Liver (tissue), 8 donors: ENCODE measurements at regions not wholly inside any gene's neighbourhood (a gene's known extent, or its start where the extent isn't known, plus 50 kb on each side); places are given as distances from the start of the nearest gene placed in this dataset.
"Not testable (repeated sequence)": the region's sequence is repeated elsewhere in the genome, so short reads cannot be mapped to it uniquely, and the experiment has no call there.

Experiments
- DNase-seq: peaks from one replicate; pipeline ENCODE4 v3.0.0-alpha.2; 2017; ENCODE audit warnings: low spot score
- H3K27ac ChIP-seq, 2 donors: one replicate each; pipeline ENCODE4 v1.7.0; 2013; ENCODE audit warnings: inconsistent platforms in 2 of 2, low read length in 2 of 2, control low read depth in 1 of 2, low read depth in 1 of 2, mild to moderate bottlenecking in 1 of 2
- H3K27me3 ChIP-seq, 4 donors: one replicate each; pipeline versions ENCODE4 v1.6.1 to v1.7.0; 2013; ENCODE audit warnings: low read length in 3 of 4, inconsistent platforms in 1 of 4, mild to moderate bottlenecking in 1 of 4, moderate library complexity in 1 of 4; ENCODE audit not compliant: control insufficient read depth in 4 of 4, insufficient read depth in 4 of 4
- H3K36me3 ChIP-seq, 4 donors: one replicate each; pipeline versions ENCODE4 v1.6.1 to v1.7.0; 2013; ENCODE audit warnings: low read length in 3 of 4, mild to moderate bottlenecking in 3 of 4, low read depth in 1 of 4, moderate library complexity in 1 of 4; ENCODE audit not compliant: control insufficient read depth in 4 of 4, insufficient read depth in 3 of 4
- H3K4me1 ChIP-seq, 4 donors: one replicate each; pipeline versions ENCODE4 v1.6.1 to v1.7.0; 2013; ENCODE audit warnings: low read length in 3 of 4, mild to moderate bottlenecking in 3 of 4, moderate library complexity in 1 of 4; ENCODE audit not compliant: control insufficient read depth in 4 of 4, insufficient read depth in 4 of 4
- H3K4me3 ChIP-seq, 3 donors: one replicate each; pipeline versions ENCODE4 v1.6.1 to v1.7.0; 2013; ENCODE audit warnings: low read length in 3 of 3, control low read depth in 1 of 3, low read depth in 1 of 3, mild to moderate bottlenecking in 1 of 3
- H3K9ac ChIP-seq, 2 donors: one replicate each; pipeline ENCODE4 v1.7.0; 2013; ENCODE audit warnings: low read length in 2 of 2, mild to moderate bottlenecking in 2 of 2, moderate library complexity in 2 of 2, control low read depth in 1 of 2, low read depth in 1 of 2
- H3K9me3 ChIP-seq, 4 donors: one replicate each; pipeline versions ENCODE4 v1.6.1 to v1.7.0; 2013; ENCODE audit warnings: low read length in 3 of 4; ENCODE audit not compliant: control insufficient read depth in 4 of 4
- ATF3 ChIP-seq: IDR thresholded peaks from 2 replicates; pipeline ENCODE4 v1.6.1; 2016; ENCODE audit warnings: antibody characterized with exemption
- CTCF ChIP-seq: fragments of 150-350 bp; IDR thresholded peaks from 2 replicates; pipeline ENCODE4 v1.5.1; 2017; ENCODE audit warnings: improper control_type of control experiment, low read depth, low read length; ENCODE audit not compliant: missing input control
- EGR1 ChIP-seq, 2 donors: IDR thresholded peaks; 2 replicates each; pipeline ENCODE4 v1.6.1; 2016 to 2018; ENCODE audit warnings: antibody characterized with exemption in 2 of 2, low read depth in 2 of 2
- FOXA1 ChIP-seq: IDR thresholded peaks from 2 replicates; pipeline ENCODE4 v1.6.1; 2016; ENCODE audit warnings: antibody characterized with exemption
- FOXA2 ChIP-seq: IDR thresholded peaks from 2 replicates; pipeline ENCODE4 v1.6.1; 2016; ENCODE audit warnings: antibody characterized with exemption
- GABPA ChIP-seq, 2 donors: IDR thresholded peaks in 1 of 2; conservative IDR thresholded peaks in 1 of 2; 2 replicates each; pipeline ENCODE4 v1.6.1; 2016; ENCODE audit warnings: antibody characterized with exemption in 2 of 2, mild to moderate bottlenecking in 1 of 2, moderate library complexity in 1 of 2
- HNF4A ChIP-seq, 2 donors: conservative IDR thresholded peaks; 2 replicates each; pipeline ENCODE4 v1.6.1; 2016; ENCODE audit warnings: antibody characterized with exemption in 2 of 2, mild to moderate bottlenecking in 2 of 2
- HNF4G ChIP-seq: IDR thresholded peaks from 2 replicates; pipeline ENCODE4 v1.6.1; 2016; ENCODE audit warnings: antibody characterized with exemption
- MAX ChIP-seq: IDR thresholded peaks from 2 replicates; pipeline ENCODE4 v1.6.1; 2016; ENCODE audit warnings: antibody characterized with exemption
- NR2F2 ChIP-seq: IDR thresholded peaks from 2 replicates; pipeline ENCODE4 v1.6.1; 2016; ENCODE audit warnings: antibody characterized with exemption
- REST ChIP-seq: IDR thresholded peaks from 2 replicates; pipeline ENCODE4 v1.6.1; 2016; ENCODE audit warnings: antibody characterized with exemption, mild to moderate bottlenecking
- RXRA ChIP-seq, 2 donors: IDR thresholded peaks; 2 replicates each; pipeline ENCODE4 v1.6.1; 2017 to 2018; ENCODE audit warnings: antibody characterized with exemption in 2 of 2, mild to moderate bottlenecking in 1 of 2
- TAF1 ChIP-seq: conservative IDR thresholded peaks from 2 replicates; pipeline ENCODE4 v1.6.1; 2016; ENCODE audit warnings: antibody characterized with exemption, mild to moderate bottlenecking
- ZBTB33 ChIP-seq: IDR thresholded peaks from 2 replicates; pipeline ENCODE4 v1.6.1; 2016; ENCODE audit warnings: antibody characterized with exemption
- WGBS: extraction: QIAGEN DNeasy Blood & Tissue Kit; methylation state at CpG from one replicate; pipeline ENCODE4 v1.1.7; 2013; 5-methylcytosine and 5-hydroxymethylcytosine counted together
- donor health status: healthy.
- donor health status: healthy.
- donor health status: healthy.
- donor health status: healthy.
- donor health status: healthy.

GRCh38 chr7:10507032-10507431 is 466.6 kb upstream of the PHF14 start:
- TF ChIP-seq HNF4G = no peak
- Histone ChIP-seq H3K27me3 (no peaks in the 10 kb centered on the region), H3K36me3 (no peaks in the 10 kb centered on the region), H3K9ac (no peak overlapping the region), H3K4me3 (no peak overlapping the region), H3K4me1 (no peaks in the 10 kb centered on the region), H3K27ac (no peak overlapping the region), H3K9me3 (no peaks in the 10 kb centered on the region)
- WGBS = 94% methylated on average over 2 of the region's 2 CpGs
- no peak for DNase-seq

- 40% methylated on average over 2 of the region's 2 CpGs for WGBS
- no peak overlapping the region for H3K9ac ChIP-seq
These were observed 452.4 kb upstream of the PHF14 start for GRCh38 chr7:10521306-10521705.

GRCh38 chr7:10533429-10533828 is 440.2 kb upstream of the PHF14 start:
- not testable (repeated sequence) for H3K4me1 ChIP-seq, H3K9ac ChIP-seq, DNase-seq, H3K27ac ChIP-seq, H3K27me3 ChIP-seq, H3K4me3 ChIP-seq, H3K36me3 ChIP-seq, H3K9me3 ChIP-seq
- WGBS = 69% methylated on average over 13 of the region's 13 CpGs

More at GRCh38 chr7:10521306-10521705, 452.4 kb upstream of the PHF14 start:
- H3K27ac ChIP-seq = no peak overlapping the region
- H3K4me3 ChIP-seq = no peak overlapping the region
- no peak for DNase-seq
- no peaks in the 10 kb centered on the region for H3K4me1 ChIP-seq
- H3K36me3 ChIP-seq = no peaks in the 10 kb centered on the region
- H3K9me3 ChIP-seq = no peaks in the 10 kb centered on the region
- H3K27me3 ChIP-seq = no peaks in the 10 kb centered on the region
- no peak for TF ChIP-seq ATF3
- TF ChIP-seq NR2F2 = no peak
- no peak for TF ChIP-seq REST
- TF ChIP-seq ZBTB33 = no peak
- no peak for TF ChIP-seq GABPA (IDR thresholded peaks at IDR 0.05 in 1 of 2, conservative IDR thresholded peaks at IDR 0.05 in 1 of 2)
- no peak for TF ChIP-seq RXRA (IDR thresholded peaks at IDR 0.05)
- TF ChIP-seq HNF4A (conservative IDR thresholded peaks at IDR 0.05) = no peak
- no peak for TF ChIP-seq FOXA1
- no peak for TF ChIP-seq EGR1 (IDR thresholded peaks at IDR 0.05; ENCODE audit: low read depth in 2 of 2)
- TF ChIP-seq FOXA2 = no peak
- no peak for TF ChIP-seq HNF4G
- no peak for TF ChIP-seq TAF1
- TF ChIP-seq MAX = no peak
- no peak for TF ChIP-seq CTCF
